Heart left ventricle (tissue), 16 donors: ENCODE measurements at regions not wholly inside any gene's neighbourhood (a gene's known extent, or its start where the extent isn't known, plus 50 kb on each side); places are given as distances from the start of the nearest gene placed in this dataset.

Source experiments
- ATAC-seq, 4 donors: fragments of 200-7000 bp; cut with Tn5 transposase; one replicate each; pipeline ENCODE4 v1.9.1; 2020 to 2022; ENCODE audit warnings: moderate library complexity in 4 of 4, mild to moderate bottlenecking in 3 of 4, moderate number of reproducible peaks in 1 of 4
- DNase-seq, 5 donors: peaks; one replicate each; pipeline ENCODE4 v3.0.0-alpha.2; 2020
- H3K27ac ChIP-seq, 12 donors: fragments of 200-600 bp; sonication (generic) in 4 of 12; one replicate each; pipeline versions ENCODE4 v1.5.0 to v1.8.0; 2016 to 2022; ENCODE audit warnings: mild to moderate bottlenecking in 2 of 12
- H3K27me3 ChIP-seq, 9 donors: fragments of 200-600 bp; sonication (generic) in 2 of 9; one replicate each; pipeline versions ENCODE4 v1.5.1 to v1.8.0; 2016 to 2022; ENCODE audit warnings: mild to moderate bottlenecking in 3 of 9
- H3K36me3 ChIP-seq, 9 donors: fragments of 200-600 bp; sonication (generic) in 2 of 9; one replicate each; pipeline versions ENCODE4 v1.5.0 to v1.8.0; 2018 to 2022; ENCODE audit warnings: mild to moderate bottlenecking in 2 of 9
- H3K4me1 ChIP-seq, 12 donors: fragments of 200-600 bp; sonication (generic) in 4 of 12; one replicate each; pipeline versions ENCODE4 v1.5.0 to v1.8.0; 2016 to 2022; ENCODE audit warnings: mild to moderate bottlenecking in 3 of 12
- H3K4me3 ChIP-seq, 12 donors: fragments of 200-600 bp; sonication (generic) in 4 of 12; one replicate each; pipeline versions ENCODE4 v1.5.0 to v1.8.0; 2017 to 2022; ENCODE audit warnings: mild to moderate bottlenecking in 9 of 12, moderate library complexity in 4 of 12
- H3K9me3 ChIP-seq, 12 donors: fragments of 200-600 bp; sonication (generic) in 4 of 12; one replicate each; pipeline versions ENCODE4 v1.5.0 to v1.8.0; 2016 to 2022; ENCODE audit warnings: mild to moderate bottlenecking in 1 of 12
- CTCF ChIP-seq, 12 donors: fragments of 200-600 bp; sonication (generic) in 4 of 12; IDR thresholded peaks; one replicate each; pipeline versions ENCODE4 v1.5.0 to v1.8.0; 2018 to 2022; ENCODE audit warnings: antibody characterized with exemption in 12 of 12, mild to moderate bottlenecking in 5 of 12
- POLR2A ChIP-seq, 2 donors: fragments of 450-650 bp; IDR thresholded peaks; one replicate each; pipeline ENCODE4 v1.6.1; 2017; ENCODE audit warnings: antibody characterized with exemption in 2 of 2, mild to moderate bottlenecking in 2 of 2, moderate library complexity in 2 of 2
- WGBS, 4 donors: extraction: QIAGEN DNeasy Blood & Tissue Kit in 2 of 4; methylation state at CpG; one replicate each; pipeline versions ENCODE4 v1.1.5 to v1.1.7; 2013 to 2018; 5-methylcytosine and 5-hydroxymethylcytosine counted together
- intact Hi-C, 10 donors: fragments of 100-400 bp; cut with DNase I; formaldehyde crosslinking; loops; one replicate each; pipeline versions ENCODE4 v1.11.1 to v1.14.2; 2022
- donor health status: ischemic (EF 13 %, LVEDD 7.1; RV severe dilation, severe dysfunction).
- donor health status: healthy with polysubstance abuse.
- donor health status: DM: no; HTN: yes; CAD: no.
- donor health status: DM: no; HTN: no; CAD: no.
- donor health status: ischemic (EF 25% LVEDD 6.9; RV normal size, moderate dysfunction).
- donor health status: ischemic (EF 25% LVEDD 5.7; RV mildly dilated, moderate dysfunction).
- donor health status: healthy.
- donor health status: DM: yes; HTN: yes; CAD: no.
- donor health status: ischemic (EF 35%, LVEDD 5.7; RV mildly dilated, moderate dysfunction).
- donor health status: nonischemic (EF 11% LVEDD 7.7; RV severe dilation, severe dysfunction).
- donor health status: DM: yes; HTN: yes; CAD: no.
- donor health status: PGD.
- donor health status: ischemic (EF 29% LVEDD 5.4; RV normal size, mild dysfunction).
- donor health status: nonischemic (EF 23%, LVEDD 6.1; RV moderate dilation, normal function).

GRCh38 chr15:47602121-47602520 lies 115.2 kb upstream of the SEMA6D start:
- no peaks in the 10 kb centered on the region for H3K36me3 ChIP-seq
- peaks cover 0 to 9% (median 0%) of the 10 kb centered on the region in 12 donors for H3K9me3 ChIP-seq
- H3K4me3 ChIP-seq: no peak overlapping the region
- H3K27ac ChIP-seq: no peak overlapping the region
- WGBS, 4 donors: 50 to 98% (median 74%) methylated on average over 1 of the region's 1 CpG
- no peak for DNase-seq
- peaks cover 0 to 15% (median 0%) of the 10 kb centered on the region in 9 donors for H3K27me3 ChIP-seq
- H3K4me1 ChIP-seq: no peaks in the 10 kb centered on the region
- no peak for TF ChIP-seq POLR2A (IDR thresholded peaks at IDR 0.05)
- no peak for TF ChIP-seq CTCF (IDR thresholded peaks at IDR 0.05)
- ATAC-seq: no peak
- intact Hi-C loops: no loop called here

- 96 to 99% (median 97%) methylated on average over 2 of the region's 2 CpGs for WGBS, 4 donors
- TF ChIP-seq CTCF (IDR thresholded peaks at IDR 0.05): no peak
- no peak for TF ChIP-seq POLR2A (IDR thresholded peaks at IDR 0.05)
- intact Hi-C loops: no loop called here
- Histone ChIP-seq H3K27me3 (peaks cover 0 to 15% (median 0%) of the 10 kb centered on the region in 9 donors), H3K27ac (no peak overlapping the region), H3K36me3 (no peaks in the 10 kb centered on the region), H3K9me3 (peaks cover 0 to 9% (median 0%) of the 10 kb centered on the region in 12 donors), H3K4me1 (peaks cover 0 to 8% (median 5%) of the 10 kb centered on the region in 12 donors), H3K4me3 (no peak overlapping the region)
- ATAC-seq (no peak), DNase-seq (no peak)
Measured at GRCh38 chr15:47603026-47603425, 114.3 kb upstream of the SEMA6D start.

- Histone ChIP-seq H3K4me1 (peaks cover 0 to 12% (median 8%) of the 10 kb centered on the region in 12 donors), H3K9me3 (peaks cover 0 to 9% (median 0%) of the 10 kb centered on the region in 12 donors), H3K27me3 (peaks cover 0 to 8% (median 0%) of the 10 kb centered on the region in 9 donors), H3K4me3 (no peak overlapping the region), H3K36me3 (no peaks in the 10 kb centered on the region), H3K27ac (no peak overlapping the region)
- DNase-seq (no peak), ATAC-seq (peak; percentile 61 to 74 (median 64))
- intact Hi-C loops: no loop called here
- TF ChIP-seq CTCF (IDR thresholded peaks at IDR 0.05) (no peak), POLR2A (IDR thresholded peaks at IDR 0.05) (no peak)
Measured at GRCh38 chr15:47607695-47608094, 109.6 kb upstream of the SEMA6D start.

- Histone ChIP-seq H3K36me3 (no peaks in the 10 kb centered on the region), H3K4me3 (no peak overlapping the region), H3K9me3 (peaks cover 0 to 9% (median 0%) of the 10 kb centered on the region in 12 donors), H3K27ac (no peak overlapping the region), H3K4me1 (peaks cover 0 to 12% (median 8%) of the 10 kb centered on the region in 12 donors), H3K27me3 (peaks cover 0 to 8% (median 0%) of the 10 kb centered on the region in 9 donors)
- ATAC-seq (no peak), DNase-seq (no peak)
- intact Hi-C loops: loop anchor here in 5 of 10 donors (5.0 to 10.0 kb wide), 4 partner anchors 135 to 415 kb away; no protein-coding TSS in a partner anchor
- TF ChIP-seq CTCF (IDR thresholded peaks at IDR 0.05): no peak
- TF ChIP-seq POLR2A (IDR thresholded peaks at IDR 0.05): no peak
- 69 to 81% (median 75%) methylated on average over 2 of the region's 2 CpGs for WGBS, 4 donors
Measured at GRCh38 chr15:47609693-47610092, 107.6 kb upstream of the SEMA6D start.
